ENCODE measurements at regions not wholly inside any gene's neighbourhood (a gene's known extent, or its start where the extent isn't known, plus 50 kb on each side); places are given as distances from the start of the nearest gene placed in this dataset.
A peak's percentile ranks its signal among the peaks of the same experiment; 100 is the strongest.
"Not testable (repeated sequence)": the region's sequence is repeated elsewhere in the genome, so short reads cannot be mapped to it uniquely, and the experiment has no call there.

DNA sequence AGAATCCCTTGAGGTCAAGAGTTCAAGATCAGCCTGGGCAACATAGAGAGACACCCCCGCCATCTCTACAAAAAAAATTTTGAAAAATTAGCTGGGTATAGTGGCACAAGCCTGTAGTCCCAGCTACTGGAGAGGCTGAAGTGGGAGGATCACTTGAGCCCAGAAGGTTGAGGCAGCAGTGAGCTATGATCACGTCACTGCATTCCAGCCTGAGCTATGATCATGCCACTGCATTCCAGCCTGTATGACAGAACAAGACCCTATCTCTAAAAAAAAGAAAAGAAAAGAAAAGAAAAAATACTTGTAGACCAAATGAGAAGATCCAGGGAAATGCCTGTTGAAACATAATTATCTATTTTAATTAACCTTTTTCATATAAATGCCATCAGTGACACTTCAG, 93.8 kb upstream of the MDM1 start:
- DNase-seq = no peak
- no peak for ATAC-seq

DNA sequence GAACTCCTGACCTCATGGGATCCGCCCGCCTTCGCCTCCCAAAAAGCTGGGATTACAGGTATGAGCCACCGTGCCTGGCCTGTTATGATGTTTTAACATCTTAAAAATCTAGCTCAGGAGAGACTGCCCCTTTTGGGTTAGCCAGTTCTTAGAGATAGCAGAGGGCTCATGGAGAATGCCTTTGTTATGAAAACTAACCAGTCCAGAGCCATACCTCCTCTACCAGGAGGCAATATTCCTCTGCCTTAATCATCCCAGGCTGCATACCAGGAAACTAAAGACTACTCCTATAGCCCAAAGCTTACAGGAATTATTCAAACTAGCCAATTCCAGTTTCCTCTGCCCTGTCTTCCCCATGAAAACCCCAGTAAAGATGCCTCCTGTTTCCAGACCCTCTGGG, 96.0 kb upstream of the MDM1 start:
- ATAC-seq = no peak
- no peak for DNase-seq

DNA sequence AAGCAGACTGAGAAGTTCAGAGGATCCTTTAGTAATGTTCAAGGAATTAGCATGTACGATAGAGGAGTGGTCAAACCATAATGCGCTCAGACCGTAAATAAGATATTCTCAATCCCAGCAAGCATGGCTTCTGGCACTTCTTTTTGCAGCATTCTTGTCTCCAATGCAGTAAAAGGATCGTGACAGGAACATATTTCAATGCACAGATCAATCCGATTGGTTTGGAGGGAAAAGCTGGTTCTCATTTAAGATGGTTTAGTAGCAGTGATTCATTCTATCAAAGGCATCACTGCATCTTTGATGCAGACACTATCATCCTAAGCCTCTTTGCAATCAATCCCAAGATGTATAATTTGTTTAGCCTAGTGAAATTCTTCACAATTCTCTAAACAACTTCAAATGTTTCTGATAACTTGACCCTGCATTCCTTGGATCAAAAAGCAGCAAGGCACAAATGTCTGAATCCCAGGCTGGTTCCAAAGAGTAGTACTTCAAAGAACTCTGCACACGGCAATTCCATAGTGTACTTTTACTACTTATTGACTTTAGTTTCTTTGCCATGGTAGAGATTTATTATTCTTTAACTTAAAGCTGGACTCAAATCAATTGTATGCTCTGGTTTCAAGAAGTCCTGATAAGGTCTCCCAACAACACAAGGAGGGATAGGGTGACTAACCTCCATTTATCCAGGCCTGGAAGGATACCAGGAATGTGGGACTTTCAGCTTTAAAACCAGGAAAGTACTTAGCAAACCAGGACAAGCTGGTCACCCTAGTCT, 96.8 kb upstream of the MDM1 start:
- no peak for ATAC-seq
- no peak for DNase-seq

DNA sequence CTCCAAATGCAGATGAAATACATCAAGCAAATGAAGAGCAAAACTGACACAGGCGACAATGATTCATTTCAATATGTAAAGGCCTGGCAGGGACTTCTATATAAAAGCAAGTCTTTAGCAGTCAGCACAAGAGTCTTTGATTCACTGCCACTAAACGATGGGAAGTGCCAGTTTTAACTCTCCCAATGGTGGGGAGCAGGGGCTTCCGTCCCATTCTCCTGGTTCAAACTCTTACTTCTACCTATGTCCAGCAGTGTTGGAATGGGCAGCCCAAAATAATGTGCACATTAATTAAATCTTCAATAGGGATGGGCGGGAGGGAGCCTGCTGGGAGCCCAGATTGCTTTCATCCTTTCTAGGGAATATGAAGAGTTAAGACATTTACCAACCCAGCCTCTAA, 97.5 kb upstream of the MDM1 start:
- ATAC-seq = no peak
- DNase-seq = no peak

DNA sequence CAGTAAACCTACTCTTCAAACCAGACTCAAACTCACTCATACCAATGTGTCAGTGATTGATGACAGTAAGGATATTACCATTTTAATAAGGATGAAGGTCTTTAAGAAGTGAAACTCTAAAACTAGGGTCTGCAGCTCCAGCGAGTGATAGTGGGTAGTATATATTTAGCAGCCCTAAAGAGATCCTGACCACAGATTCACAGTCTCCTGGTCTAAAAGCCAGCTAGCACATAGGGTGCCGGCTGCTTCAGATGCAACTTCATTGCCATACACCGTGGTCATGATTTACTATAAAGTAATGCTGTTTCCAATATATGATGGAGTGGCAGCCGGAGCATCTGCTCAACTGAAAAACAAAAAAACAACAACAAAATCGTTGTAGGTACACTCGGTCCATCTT, 99.6 kb upstream of the MDM1 start:
- no peak for ATAC-seq
- DNase-seq = no peak

DNA sequence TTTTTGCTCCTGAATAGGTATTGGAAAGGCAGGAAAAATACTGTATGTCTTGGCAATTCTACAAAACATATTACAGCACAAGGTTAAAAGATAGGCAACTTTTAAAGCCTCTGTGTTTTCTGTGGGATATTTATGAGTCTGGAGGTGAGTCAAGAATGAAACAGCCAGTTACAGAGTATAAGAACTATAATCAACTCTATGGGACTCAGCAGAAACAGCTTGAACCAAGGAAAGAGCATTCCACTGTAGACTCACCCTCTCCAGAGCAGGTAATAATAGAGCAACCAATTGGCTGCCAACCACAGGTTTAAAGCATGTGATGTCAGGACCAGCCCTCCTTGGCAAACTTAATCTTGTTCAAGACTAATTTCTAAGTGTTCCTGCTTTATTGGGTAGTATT, 100.5 kb upstream of the MDM1 start:
- no peak for ATAC-seq

DNA sequence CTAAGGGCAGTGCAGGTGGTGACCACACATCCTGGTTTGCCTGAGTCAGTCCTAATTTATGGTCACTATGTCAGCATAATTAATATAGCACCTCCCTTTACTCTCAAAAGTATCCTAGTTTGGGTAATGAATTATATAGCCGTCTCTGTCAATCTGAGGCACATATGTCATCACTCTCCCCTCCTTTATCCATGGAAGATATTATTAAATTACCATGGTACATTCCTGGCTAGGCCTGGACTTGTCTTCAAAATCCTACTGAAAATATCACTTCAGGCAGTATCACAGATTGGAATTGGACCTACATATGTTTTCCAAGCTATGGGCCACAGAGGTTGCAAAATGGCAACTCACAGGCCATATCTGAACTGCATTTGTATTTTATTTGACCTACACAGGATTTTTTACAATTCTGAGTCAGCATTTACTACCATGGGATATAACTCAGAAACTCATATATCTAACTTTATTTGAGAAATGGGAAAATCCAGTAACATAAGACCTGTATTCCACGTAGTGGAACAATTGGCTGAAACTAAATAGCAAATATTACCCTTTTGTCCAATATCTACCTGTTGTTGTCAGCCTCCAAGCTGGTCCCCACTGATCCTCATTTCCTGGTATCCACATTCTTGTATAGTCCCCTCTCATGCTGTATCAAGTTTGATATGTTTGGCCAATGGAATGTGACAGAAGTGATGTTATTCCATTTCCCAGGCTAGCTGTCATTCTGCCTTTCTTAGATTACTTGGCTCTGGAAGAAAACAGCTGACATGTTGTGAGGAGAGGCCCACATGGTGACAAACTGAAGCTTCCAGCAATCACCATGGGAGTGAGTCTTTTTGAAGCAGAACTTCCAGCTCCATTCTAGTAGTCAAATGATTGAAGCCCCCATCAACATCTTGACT, 102.5 kb upstream of the MDM1 start:
- ATAC-seq (no peak), DNase-seq (no peak)

More for the DNA sequence above, 100.5 kb upstream of the MDM1 start:
- no peak for DNase-seq

DNA sequence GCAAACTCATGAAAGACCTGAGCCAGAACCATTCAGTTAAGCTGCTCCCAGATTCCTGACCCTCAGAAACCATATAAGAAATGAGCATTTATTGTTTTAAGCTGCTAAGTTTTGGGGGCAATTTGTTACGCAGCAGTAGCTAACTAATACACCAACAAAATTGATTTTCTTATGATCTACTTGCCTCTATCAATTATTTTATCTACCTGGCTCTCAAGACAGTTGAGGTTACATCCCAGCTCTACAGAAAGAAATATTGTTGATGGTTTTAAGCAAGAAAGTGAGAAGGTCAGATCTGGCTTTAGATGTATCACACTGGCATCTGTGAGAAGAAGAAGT, 103.1 kb upstream of the MDM1 start:
- ATAC-seq (no peak), DNase-seq (no peak)

DNA sequence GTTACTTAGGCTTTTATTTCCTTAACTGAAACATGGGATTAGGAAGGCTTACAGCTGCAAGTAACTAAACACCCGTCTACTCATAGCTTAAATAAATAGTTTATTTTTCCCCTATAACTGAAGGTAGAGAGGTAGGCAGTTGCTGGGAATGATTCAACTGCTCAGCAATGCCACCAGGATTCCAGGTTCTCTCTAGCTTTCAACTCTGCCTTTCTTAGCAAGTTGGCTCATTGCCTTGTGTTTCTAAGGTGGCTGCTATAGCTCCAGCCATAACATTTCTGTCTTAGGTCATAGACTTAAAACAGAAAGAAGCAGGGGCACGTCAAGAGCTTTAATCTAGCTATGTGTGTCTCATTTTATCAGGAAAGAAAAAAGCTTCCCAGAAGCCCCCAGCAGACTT, 103.7 kb upstream of the MDM1 start:
- no peak for ATAC-seq
- DNase-seq = no peak

DNA sequence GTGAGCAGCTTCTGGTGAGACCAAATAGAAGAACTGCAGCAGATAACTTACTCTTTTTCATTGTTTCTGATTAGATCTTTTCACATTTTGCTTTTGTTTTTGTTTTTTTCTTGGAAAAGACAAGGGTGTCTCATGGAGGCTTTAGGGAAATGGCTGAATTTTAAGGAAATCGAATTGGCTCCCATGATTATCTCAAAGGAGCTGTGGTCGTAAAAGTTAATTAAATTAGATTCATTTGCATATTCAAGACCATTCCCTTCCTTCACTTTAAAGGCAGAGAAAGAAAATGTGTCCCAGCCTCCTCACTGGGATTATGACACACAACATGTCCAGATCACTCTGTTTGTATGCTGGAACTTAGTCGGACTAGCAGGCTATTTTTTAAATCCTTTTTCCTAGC, 106.4 kb upstream of the MDM1 start:
- DNase-seq (no peak), ATAC-seq (no peak)

DNA sequence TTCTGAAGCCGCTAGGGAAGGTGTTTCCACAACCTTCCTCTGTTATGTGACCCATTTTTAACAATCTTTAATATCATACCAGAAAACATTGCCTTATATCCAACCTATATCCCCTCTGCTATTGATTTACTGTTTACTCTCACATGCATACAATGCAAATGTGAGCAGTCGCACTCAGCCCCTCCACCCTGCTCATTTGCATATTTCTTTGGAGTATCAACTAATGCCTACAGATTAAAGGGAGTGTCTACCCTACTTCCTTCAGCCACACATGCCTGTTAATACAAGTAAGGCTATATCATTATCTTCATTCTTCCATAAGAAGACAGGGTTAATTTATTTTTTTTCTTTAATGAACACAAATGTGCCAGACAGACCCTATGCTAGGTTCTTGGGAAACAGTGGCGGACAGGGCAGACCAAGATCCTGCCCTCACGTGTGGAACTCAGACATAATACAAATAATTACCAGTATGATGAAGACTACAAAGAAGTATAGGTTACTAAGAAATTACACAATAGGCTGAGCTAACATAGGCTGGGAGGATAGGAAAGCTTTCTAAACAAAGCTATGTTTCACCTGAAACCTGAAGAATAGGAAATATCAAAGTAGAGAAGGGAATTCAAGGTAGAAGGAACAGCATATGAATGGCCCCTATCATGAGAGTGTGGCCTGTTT, 107.3 kb upstream of the MDM1 start:
- ATAC-seq = no peak
- DNase-seq = no peak

DNA sequence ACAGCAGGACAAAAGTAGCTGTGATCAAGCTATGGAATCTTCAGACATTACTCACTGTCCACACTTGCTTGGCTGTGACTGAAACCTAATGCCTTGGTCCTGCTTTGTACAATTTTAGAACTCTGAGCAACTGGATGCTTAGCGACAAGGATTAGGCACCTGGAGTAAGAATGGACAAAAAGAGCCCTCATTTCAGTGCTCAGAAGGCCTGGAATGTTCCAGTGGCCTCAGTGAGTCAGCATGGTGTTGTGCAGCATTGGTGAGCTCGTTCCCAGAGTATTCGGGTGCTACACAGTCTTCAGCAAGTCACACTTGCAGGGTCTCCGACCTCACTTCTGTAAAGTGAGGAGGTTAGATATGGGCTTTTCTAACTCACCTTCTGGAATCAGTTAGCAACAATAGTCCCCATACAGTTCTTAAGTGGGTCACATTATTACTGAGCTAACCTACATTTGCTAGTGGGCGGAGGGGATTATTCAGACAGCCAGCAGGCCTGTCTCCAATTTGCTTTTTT, 108.0 kb upstream of the MDM1 start:
- ATAC-seq = no peak
- no peak for DNase-seq

DNA sequence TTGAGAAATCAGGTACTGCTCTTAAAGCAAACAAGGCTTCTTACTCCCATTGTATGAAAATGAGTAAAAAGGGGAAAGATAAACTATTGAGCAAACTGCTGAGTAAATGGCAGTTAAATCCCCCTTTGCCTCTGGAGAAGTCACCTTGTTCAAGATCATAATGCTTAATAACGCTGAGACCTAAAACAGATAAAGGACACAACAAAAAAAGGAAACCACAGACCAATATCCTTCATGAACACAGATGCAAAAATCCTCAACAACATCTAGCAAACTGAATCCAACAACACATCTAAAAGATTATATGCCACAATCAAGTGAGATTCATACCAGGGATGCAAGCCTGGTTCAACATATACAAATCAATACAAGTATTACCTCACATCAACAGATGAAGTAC, 109.0 kb upstream of the MDM1 start:
- ATAC-seq = no peak
- DNase-seq = no peak

DNA sequence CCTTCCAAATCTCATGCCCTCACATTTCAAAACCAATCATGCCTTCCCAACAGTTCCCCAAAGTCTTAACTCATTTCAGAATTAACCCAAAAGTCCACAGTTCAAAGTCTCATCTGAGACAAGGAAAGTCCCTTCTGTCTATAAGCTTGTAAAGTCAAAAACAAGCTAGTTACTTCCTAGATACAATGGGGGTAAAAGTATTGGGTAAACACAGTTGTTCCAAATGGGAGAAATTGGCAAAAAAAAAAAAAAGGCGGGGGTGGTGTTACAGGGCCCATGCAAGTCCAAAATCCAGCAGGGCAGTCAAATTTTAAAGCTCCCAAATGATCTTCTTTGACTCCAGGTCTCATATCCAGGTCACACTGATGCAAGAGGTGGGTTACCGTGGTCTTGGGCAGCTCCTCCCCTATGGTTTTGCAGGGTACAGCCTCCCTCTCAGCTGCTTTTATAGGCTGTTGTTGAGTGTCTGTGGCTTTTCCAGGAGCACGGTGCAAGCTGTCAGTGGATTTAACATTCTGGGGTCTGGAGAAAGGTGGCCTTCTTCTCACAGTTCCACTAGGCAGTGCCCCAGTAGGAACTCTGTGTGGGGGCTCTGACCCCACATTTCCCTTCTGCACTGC, 110.3 kb upstream of the MDM1 start:
- not testable (repeated sequence) for DNase-seq, ATAC-seq

DNA sequence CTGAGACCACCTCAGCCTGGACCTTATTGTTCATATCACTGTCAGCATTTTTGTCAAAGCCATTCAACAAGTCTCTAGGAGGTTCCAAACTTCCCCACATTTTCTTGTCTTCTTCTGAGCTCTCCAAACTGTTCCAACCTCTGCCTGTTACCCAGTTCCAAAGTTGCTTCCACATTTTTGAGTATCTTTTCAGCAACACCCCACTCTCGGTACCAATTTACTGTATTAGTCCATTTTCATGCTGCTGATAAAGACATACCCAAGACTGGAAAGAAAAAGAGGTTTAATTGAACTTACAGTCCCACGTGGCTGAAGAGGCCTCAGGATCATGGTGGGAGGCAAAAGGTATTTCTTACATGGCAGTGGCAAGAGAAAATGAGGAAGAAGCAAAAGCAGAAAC, 111.5 kb upstream of the MDM1 start:
- not testable (repeated sequence) for DNase-seq, ATAC-seq

DNA sequence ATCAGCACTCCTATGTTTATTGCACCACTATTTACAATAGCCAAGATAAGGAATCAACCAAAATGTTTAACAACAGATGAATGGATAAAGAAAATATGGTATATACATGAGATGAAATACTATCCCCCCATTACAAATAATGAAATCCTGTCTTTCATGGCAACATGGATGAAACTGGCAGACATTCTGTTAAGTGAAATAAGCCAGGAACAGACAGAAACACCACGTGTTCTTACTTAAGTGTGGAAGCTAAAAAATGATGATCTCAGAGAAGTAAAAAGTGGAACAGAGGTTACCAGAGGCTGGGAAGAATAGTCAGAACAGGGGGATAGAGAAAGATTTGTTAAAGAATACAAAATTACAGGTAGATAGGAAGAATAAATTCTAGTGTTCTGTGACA, 113.7 kb upstream of the MDM1 start:
- ATAC-seq (no peak), DNase-seq (no peak)

DNA sequence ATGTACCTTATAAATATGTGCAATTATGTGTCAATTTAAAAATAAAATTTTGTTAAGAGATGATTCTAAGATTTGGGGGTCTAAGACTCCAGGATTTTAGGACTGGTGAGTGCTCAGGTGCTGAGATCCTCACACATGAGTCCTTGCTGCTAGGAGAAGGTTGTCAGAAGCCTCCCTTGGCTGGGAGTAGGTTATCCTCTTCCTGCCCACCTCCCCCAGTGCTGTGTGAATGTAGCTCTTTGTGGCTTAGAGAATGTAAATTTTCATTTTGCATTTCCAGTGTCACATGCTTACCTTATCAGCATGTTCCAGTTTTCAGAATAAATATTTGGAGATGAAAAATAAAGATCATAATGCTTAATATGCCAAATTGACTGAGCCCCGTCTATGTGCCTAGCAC, 114.2 kb upstream of the MDM1 start:
- ATAC-seq = no peak
- DNase-seq = no peak

DNA sequence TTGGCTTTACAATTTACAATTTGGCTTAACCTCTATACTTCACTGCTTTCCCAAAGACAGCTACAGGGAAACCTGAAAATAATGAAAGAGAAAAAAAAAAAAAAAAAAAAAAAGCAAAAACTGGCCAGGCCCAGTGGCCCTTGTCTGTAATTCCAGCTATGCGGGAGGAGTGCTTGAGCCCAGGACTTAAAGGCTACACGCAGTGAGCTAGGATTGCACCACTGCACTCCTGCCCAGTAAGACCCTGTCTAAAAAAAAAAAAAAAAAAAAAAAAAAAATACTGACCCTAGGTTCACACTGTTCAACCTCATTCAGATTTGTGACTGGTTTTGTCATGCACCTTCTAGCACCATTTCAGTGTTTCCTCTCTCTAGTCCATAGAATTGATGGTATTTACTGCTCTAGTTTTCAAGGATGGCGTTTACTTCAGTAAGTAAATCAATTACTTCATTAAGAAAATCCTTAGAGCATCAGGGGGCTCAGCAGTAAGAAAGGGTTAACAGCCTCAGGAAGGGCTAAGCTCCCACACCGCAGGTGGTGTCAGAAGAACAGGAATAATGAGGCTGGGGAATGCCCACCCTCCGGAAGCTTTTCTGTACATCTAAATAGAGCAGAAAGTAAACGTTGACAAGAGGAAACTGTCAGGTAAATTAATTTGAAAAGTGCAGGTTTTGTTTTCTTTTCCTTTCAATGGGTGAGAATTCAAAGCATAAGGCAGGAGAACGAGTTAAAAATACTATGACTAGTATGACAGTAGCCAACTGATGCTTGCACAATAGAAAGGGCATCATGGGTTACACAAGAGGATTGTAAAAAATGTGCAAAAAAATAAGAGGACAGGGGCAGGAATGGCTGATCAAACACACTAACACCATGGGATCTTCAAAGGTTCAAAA, 115.0 kb upstream of the MDM1 start:
- ATAC-seq = no peak

DNA sequence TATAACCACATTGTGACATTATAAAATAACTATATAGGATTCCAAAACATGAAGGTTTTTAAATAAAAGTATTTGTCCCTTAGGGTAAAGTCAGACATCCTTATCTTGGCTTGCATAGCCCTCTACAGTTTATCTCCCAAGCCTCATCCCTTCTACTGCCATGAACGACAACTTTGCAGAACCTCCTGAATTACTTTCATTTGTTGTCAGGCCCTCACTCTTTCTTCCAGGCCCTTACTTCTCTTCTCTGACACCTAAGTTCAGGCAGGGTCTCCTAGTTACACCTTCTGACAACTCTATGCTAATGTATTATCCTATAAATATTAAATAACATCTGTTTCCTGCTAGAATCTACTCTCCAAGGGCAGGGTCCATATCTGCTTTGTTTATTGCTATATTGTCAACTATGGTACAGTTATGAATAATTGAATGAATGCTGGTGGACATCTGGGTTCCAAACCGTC, 115.7 kb upstream of the MDM1 start:
- ATAC-seq = no peak

More for the DNA sequence above, 115.0 kb upstream of the MDM1 start:
- DNase-seq = no peak

DNA sequence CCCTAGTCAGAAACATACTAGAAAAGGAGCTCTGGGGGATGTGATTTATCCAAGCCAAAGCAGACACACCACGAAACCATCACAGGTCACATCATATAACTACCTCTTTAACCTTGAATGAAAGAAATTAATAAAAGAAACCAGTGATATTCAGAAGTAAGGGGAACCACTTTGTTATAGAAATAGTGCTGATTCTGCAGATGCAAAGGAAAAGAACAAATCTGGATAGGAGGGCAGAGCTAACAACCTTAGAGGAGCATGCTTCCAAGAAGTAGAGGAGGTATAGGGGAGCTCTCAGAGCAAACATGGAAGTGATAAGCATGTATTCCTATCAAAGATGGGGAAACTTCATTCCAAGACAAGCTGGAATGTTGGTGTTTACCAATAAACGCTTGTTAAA, 117.0 kb upstream of the MDM1 start:
- DNase-seq = no peak

More for the DNA sequence above, 115.7 kb upstream of the MDM1 start:
- DNase-seq = no peak

DNA sequence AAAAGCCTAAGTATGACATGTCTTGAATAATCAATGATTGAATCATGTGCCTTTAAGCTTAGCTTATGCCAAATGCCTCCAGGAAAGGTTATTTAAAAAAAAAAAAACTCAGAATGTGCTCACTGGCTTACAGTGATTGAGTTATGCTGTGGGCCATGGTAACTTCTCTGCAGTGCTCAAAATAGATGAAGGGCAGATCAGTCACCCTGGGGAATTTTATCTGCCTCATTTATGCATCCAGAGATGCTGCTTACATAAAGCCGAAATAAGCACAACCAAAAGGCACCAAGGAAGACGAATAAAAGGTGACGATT, 118.7 kb upstream of the MDM1 start:
- peak; percentile 89 for ATAC-seq
- DNase-seq = no peak

More for the DNA sequence above, 117.0 kb upstream of the MDM1 start:
- ATAC-seq = no peak

Measured in stimulated activated naive CD8-positive, alpha-beta T cell treated with anti-CD3 and anti-CD28 coated beads, Interleukin-15, Interleukin-2, amounts not matched to agents 100 U/mL and 50 U/mL, for 24 hours (primary cell).